ENCODE measurements at regions not wholly inside any gene's neighbourhood (a gene's known extent, or its start where the extent isn't known, plus 50 kb on each side); places are given as distances from the start of the nearest gene placed in this dataset.

GRCh38 chr5:38191693-38192092 is 66.7 kb upstream of the EGFLAM start:
- no peaks in the 10 kb centered on the region for H3K36me3 Mint-ChIP-seq (ENCODE audit: insufficient read depth)
- H3K4me3 Mint-ChIP-seq (ENCODE audit: low read depth) = no peak overlapping the region
- no peak overlapping the region for H3K27ac Mint-ChIP-seq
- no peaks in the 10 kb centered on the region for H3K4me1 Mint-ChIP-seq (ENCODE audit: low read depth)
- TF ChIP-seq, protein P1, sequence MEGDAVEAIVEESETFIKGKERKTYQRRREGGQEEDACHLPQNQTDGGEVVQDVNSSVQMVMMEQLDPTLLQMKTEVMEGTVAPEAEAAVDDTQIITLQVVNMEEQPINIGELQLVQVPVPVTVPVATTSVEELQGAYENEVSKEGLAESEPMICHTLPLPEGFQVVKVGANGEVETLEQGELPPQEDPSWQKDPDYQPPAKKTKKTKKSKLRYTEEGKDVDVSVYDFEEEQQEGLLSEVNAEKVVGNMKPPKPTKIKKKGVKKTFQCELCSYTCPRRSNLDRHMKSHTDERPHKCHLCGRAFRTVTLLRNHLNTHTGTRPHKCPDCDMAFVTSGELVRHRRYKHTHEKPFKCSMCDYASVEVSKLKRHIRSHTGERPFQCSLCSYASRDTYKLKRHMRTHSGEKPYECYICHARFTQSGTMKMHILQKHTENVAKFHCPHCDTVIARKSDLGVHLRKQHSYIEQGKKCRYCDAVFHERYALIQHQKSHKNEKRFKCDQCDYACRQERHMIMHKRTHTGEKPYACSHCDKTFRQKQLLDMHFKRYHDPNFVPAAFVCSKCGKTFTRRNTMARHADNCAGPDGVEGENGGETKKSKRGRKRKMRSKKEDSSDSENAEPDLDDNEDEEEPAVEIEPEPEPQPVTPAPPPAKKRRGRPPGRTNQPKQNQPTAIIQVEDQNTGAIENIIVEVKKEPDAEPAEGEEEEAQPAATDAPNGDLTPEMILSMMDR (IDR thresholded peaks at IDR 0.05; ENCODE audit: unreplicated experiment) = no peak
- no peaks in the 10 kb centered on the region for H3K9me3 Mint-ChIP-seq (ENCODE audit: low read depth)
- DNase-seq (ENCODE audit: low spot score, unreplicated experiment) = no peak
- H3K27me3 Mint-ChIP-seq = peaks cover 30% of the 10 kb centered on the region

GRCh38 chr5:38190111-38190510 is 68.2 kb upstream of the EGFLAM start:
- H3K27me3 Mint-ChIP-seq = peaks cover 21% of the 10 kb centered on the region

DNA sequence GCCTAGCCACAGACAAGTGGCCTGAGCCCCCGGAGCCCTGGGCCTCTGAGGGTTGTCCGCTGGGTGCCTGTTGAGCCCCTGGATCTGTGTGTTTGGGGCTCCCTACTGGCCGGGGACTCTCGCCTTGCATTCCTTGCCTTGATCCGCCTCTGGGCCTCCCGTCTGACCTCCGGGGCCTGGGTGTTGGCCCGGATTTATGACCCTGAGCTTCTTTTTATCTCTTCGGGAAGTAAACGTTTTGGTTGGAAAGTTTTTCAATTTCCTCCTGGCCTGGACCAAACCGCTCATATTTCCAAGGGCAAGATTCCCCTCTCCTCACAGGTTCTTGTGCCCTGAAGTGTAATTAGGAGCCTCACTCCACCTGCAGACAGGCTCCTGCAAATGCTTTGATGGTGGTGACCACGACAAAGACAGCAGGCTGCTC is 69.3 kb upstream of the EGFLAM start:
- no peaks in the 10 kb centered on the region for H3K9me3 Mint-ChIP-seq (ENCODE audit: low read depth)
- DNase-seq (ENCODE audit: low spot score, unreplicated experiment) = no peak
- peaks cover 11% of the 10 kb centered on the region for H3K27me3 Mint-ChIP-seq
- no peaks in the 10 kb centered on the region for H3K36me3 Mint-ChIP-seq (ENCODE audit: insufficient read depth)
- no peaks in the 10 kb centered on the region for H3K4me1 Mint-ChIP-seq (ENCODE audit: low read depth)
- H3K4me3 Mint-ChIP-seq (ENCODE audit: low read depth) = no peak overlapping the region
- TF ChIP-seq, protein P1 (IDR thresholded peaks at IDR 0.05; ENCODE audit: unreplicated experiment) = no peak
- no peak overlapping the region for H3K27ac Mint-ChIP-seq

More at GRCh38 chr5:38190111-38190510, 68.2 kb upstream of the EGFLAM start:
- Mint-ChIP-seq H3K9me3 (ENCODE audit: low read depth) (no peaks in the 10 kb centered on the region), H3K36me3 (ENCODE audit: insufficient read depth) (no peaks in the 10 kb centered on the region), H3K4me3 (ENCODE audit: low read depth) (no peak overlapping the region), H3K4me1 (ENCODE audit: low read depth) (no peaks in the 10 kb centered on the region), H3K27ac (no peak overlapping the region)
- no peak for DNase-seq (ENCODE audit: low spot score, unreplicated experiment)
- TF ChIP-seq, protein P1 (IDR thresholded peaks at IDR 0.05; ENCODE audit: unreplicated experiment) = no peak

- H3K4me3 Mint-ChIP-seq (ENCODE audit: low read depth) = no peak overlapping the region
- no peaks in the 10 kb centered on the region for H3K4me1 Mint-ChIP-seq (ENCODE audit: low read depth)
- H3K9me3 Mint-ChIP-seq (ENCODE audit: low read depth) = no peaks in the 10 kb centered on the region
- peaks cover 6% of the 10 kb centered on the region for H3K27me3 Mint-ChIP-seq
- no peak for DNase-seq (ENCODE audit: low spot score, unreplicated experiment)
- TF ChIP-seq, protein P1 (IDR thresholded peaks at IDR 0.05; ENCODE audit: unreplicated experiment) = no peak
- H3K36me3 Mint-ChIP-seq (ENCODE audit: insufficient read depth) = no peaks in the 10 kb centered on the region
- no peak overlapping the region for H3K27ac Mint-ChIP-seq
Measured at GRCh38 chr5:38188591-38188990, 69.8 kb upstream of the EGFLAM start.

- H3K27me3 Mint-ChIP-seq = no peaks in the 10 kb centered on the region
- no peaks in the 10 kb centered on the region for H3K9me3 Mint-ChIP-seq (ENCODE audit: low read depth)
- TF ChIP-seq, protein P1 (IDR thresholded peaks at IDR 0.05; ENCODE audit: unreplicated experiment) = no peak
- DNase-seq (ENCODE audit: low spot score, unreplicated experiment) = no peak
- H3K4me3 Mint-ChIP-seq (ENCODE audit: low read depth) = no peak overlapping the region
- no peaks in the 10 kb centered on the region for H3K4me1 Mint-ChIP-seq (ENCODE audit: low read depth)
- no peak overlapping the region for H3K27ac Mint-ChIP-seq
- H3K36me3 Mint-ChIP-seq (ENCODE audit: insufficient read depth) = no peaks in the 10 kb centered on the region
Measured at GRCh38 chr5:38187532-38187931, 70.8 kb upstream of the EGFLAM start.

Measured in progenitor cell of endocrine pancreas (in vitro differentiated cells).